ENCODE measurements at regions not wholly inside any gene's neighbourhood (a gene's known extent, or its start where the extent isn't known, plus 50 kb on each side); places are given as distances from the start of the nearest gene placed in this dataset.

GRCh38 chr4:181606300-181606699 lies 636.9 kb upstream of the TENM3 start:
- H3K4me3 ChIP-seq (ENCODE audit: low read depth in 1 of 2, low read length in 1 of 2) = no peak overlapping the region
- no peak for TF ChIP-seq CTCF (IDR thresholded peaks at IDR 0.05)
- H3K27me3 ChIP-seq = no peaks in the 10 kb centered on the region
- H3K9me3 ChIP-seq = no peaks in the 10 kb centered on the region
- H3K36me3 ChIP-seq = no peaks in the 10 kb centered on the region
- H3K4me1 ChIP-seq (ENCODE audit: control insufficient read depth in 1 of 2, insufficient read depth in 1 of 2, low read depth in 1 of 2, low read length in 1 of 2) = no peaks in the 10 kb centered on the region
- H3K27ac ChIP-seq = no peak overlapping the region

GRCh38 chr4:181608181-181608580 lies 635.0 kb upstream of the TENM3 start:
- Histone ChIP-seq H3K36me3 (no peaks in the 10 kb centered on the region), H3K4me3 (ENCODE audit: low read depth in 1 of 2, low read length in 1 of 2) (no peak overlapping the region), H3K27ac (no peak overlapping the region), H3K27me3 (no peaks in the 10 kb centered on the region), H3K4me1 (ENCODE audit: control insufficient read depth in 1 of 2, insufficient read depth in 1 of 2, low read depth in 1 of 2, low read length in 1 of 2) (no peaks in the 10 kb centered on the region), H3K9me3 (no peaks in the 10 kb centered on the region)
- no peak for TF ChIP-seq CTCF (IDR thresholded peaks at IDR 0.05)

- Histone ChIP-seq H3K27me3 (no peaks in the 10 kb centered on the region), H3K4me1 (ENCODE audit: control insufficient read depth in 1 of 2, insufficient read depth in 1 of 2, low read depth in 1 of 2, low read length in 1 of 2) (no peaks in the 10 kb centered on the region), H3K36me3 (no peaks in the 10 kb centered on the region), H3K4me3 (ENCODE audit: low read depth in 1 of 2, low read length in 1 of 2) (no peak overlapping the region), H3K9me3 (no peaks in the 10 kb centered on the region), H3K27ac (no peak overlapping the region)
- TF ChIP-seq CTCF (IDR thresholded peaks at IDR 0.05) = no peak
These were observed 632.0 kb upstream of the TENM3 start for GRCh38 chr4:181611033-181611711.

GRCh38 chr4:181611946-181612600 lies 631.1 kb upstream of the TENM3 start:
- no peak for TF ChIP-seq CTCF (IDR thresholded peaks at IDR 0.05)
- no peaks in the 10 kb centered on the region for H3K36me3 ChIP-seq
- no peaks in the 10 kb centered on the region for H3K4me1 ChIP-seq (ENCODE audit: control insufficient read depth in 1 of 2, insufficient read depth in 1 of 2, low read depth in 1 of 2, low read length in 1 of 2)
- no peak overlapping the region for H3K4me3 ChIP-seq (ENCODE audit: low read depth in 1 of 2, low read length in 1 of 2)
- H3K27me3 ChIP-seq = no peaks in the 10 kb centered on the region
- H3K9me3 ChIP-seq = no peaks in the 10 kb centered on the region
- H3K27ac ChIP-seq = no peak overlapping the region

- Histone ChIP-seq H3K36me3 (no peaks in the 10 kb centered on the region), H3K4me3 (ENCODE audit: low read depth in 1 of 2, low read length in 1 of 2) (no peak overlapping the region), H3K27ac (no peak overlapping the region), H3K27me3 (no peaks in the 10 kb centered on the region), H3K4me1 (ENCODE audit: control insufficient read depth in 1 of 2, insufficient read depth in 1 of 2, low read depth in 1 of 2, low read length in 1 of 2) (no peaks in the 10 kb centered on the region), H3K9me3 (no peaks in the 10 kb centered on the region)
- TF ChIP-seq CTCF (IDR thresholded peaks at IDR 0.05) = no peak
These were observed 630.0 kb upstream of the TENM3 start for GRCh38 chr4:181613200-181613599.
